ENCODE measurements at regions not wholly inside any gene's neighbourhood (a gene's known extent, or its start where the extent isn't known, plus 50 kb on each side); places are given as distances from the start of the nearest gene placed in this dataset.

GRCh38 chr12:115430636-115431035, 746.7 kb upstream of the TBX3 start:
- TF ChIP-seq EZH2 (IDR thresholded peaks at IDR 0.05; ENCODE audit: borderline replicate concordance) (no peak), CTCF (IDR thresholded peaks at IDR 0.05; ENCODE audit: poor library complexity) (no peak), EZH2phosphoT487 (IDR thresholded peaks at IDR 0.05; ENCODE audit: low read depth, severe bottlenecking, unreplicated experiment) (no peak)

Measured in hepatocyte (in vitro differentiated cells).